ENCODE measurements at regions not wholly inside any gene's neighbourhood (a gene's known extent, or its start where the extent isn't known, plus 50 kb on each side); places are given as distances from the start of the nearest gene placed in this dataset.

DNA sequence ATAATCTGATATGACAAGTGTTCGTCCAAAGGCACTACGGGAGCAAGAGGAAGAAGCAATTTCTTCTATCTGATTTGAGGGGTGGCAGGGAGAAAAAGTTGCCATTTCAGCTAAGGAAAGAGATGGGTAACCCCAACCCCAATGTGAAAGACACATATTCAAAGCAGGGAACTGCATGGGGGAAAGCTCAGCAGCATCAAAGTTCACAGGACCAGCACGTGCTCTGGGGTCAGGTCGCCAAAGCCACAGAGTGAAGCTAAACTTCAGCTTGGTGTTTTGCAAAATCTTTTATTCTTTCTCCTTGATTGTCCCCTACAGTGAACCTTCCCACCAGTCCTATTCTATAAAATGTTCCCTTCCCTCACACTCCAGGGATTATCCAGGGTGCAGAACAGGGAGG is 112.8 kb upstream of the PPP2R2D start:
- no peak for DNase-seq
- H3K27me3 ChIP-seq, result no peaks in the 10 kb centered on the region
- H3K27ac ChIP-seq, result no peak overlapping the region
- no peak overlapping the region for H3K4me3 ChIP-seq
- H3K36me3 ChIP-seq, result no peaks in the 10 kb centered on the region
- no peaks in the 10 kb centered on the region for H3K4me1 ChIP-seq
- no peaks in the 10 kb centered on the region for H3K9me3 ChIP-seq
- TF ChIP-seq, protein P1, sequence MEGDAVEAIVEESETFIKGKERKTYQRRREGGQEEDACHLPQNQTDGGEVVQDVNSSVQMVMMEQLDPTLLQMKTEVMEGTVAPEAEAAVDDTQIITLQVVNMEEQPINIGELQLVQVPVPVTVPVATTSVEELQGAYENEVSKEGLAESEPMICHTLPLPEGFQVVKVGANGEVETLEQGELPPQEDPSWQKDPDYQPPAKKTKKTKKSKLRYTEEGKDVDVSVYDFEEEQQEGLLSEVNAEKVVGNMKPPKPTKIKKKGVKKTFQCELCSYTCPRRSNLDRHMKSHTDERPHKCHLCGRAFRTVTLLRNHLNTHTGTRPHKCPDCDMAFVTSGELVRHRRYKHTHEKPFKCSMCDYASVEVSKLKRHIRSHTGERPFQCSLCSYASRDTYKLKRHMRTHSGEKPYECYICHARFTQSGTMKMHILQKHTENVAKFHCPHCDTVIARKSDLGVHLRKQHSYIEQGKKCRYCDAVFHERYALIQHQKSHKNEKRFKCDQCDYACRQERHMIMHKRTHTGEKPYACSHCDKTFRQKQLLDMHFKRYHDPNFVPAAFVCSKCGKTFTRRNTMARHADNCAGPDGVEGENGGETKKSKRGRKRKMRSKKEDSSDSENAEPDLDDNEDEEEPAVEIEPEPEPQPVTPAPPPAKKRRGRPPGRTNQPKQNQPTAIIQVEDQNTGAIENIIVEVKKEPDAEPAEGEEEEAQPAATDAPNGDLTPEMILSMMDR (IDR thresholded peaks at IDR 0.05), result no peak
- intact Hi-C loops (cut with DNase I; ENCODE audit: low total_unique reads), result no loop called here

DNA sequence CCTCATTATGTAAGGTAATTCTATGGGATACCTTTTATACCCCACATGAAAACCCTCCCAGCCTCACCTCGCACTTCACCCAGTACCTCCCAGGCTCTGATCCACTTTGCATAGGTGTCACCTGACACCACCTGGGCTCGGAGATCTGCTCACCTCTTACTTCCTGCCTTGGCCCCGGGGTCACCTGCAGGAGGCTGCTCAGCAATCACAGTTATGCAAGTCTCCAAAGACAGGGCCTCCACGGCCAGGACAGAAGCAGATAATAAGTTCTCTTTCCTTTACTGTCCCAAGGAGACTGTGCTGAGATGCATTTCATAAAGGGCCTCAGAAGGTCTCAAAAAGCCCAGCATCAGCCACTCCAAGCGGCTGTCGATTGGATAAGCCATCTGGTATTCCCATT is 112.4 kb upstream of the PPP2R2D start:
- no peak overlapping the region for H3K27ac ChIP-seq
- no peak for TF ChIP-seq POLR2A (IDR thresholded peaks at IDR 0.05)
- TF ChIP-seq, protein P1 (IDR thresholded peaks at IDR 0.05), result no peak
- no peak overlapping the region for H3K4me3 ChIP-seq
- H3K9me3 ChIP-seq, result no peaks in the 10 kb centered on the region
- H3K27me3 ChIP-seq, result no peaks in the 10 kb centered on the region
- DNase-seq, result no peak
- intact Hi-C loops (cut with DNase I; ENCODE audit: low total_unique reads), result no loop called here
- H3K4me1 ChIP-seq, result no peaks in the 10 kb centered on the region
- H3K36me3 ChIP-seq, result no peaks in the 10 kb centered on the region

DNA sequence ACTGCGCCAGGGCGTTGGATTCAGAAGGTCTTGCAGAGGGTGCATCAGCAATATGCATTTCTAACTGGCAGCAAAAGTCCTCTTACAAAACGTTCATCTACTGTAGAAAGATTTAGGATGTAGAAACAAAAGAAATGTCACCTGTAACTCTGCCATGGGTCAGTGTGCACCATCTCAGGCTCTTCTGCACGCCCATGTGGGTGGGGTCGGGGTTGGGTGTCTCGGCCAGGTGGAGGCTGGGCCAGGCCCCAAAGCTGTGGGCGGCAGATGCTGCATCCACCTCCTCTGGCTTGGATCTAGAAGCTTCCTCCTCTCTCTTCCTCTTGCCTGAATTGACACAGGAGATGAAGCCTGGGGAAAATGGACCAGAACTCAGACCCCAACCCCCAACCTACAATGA is 111.3 kb upstream of the PPP2R2D start:
- no peaks in the 10 kb centered on the region for H3K4me1 ChIP-seq
- intact Hi-C loops (cut with DNase I; ENCODE audit: low total_unique reads), result no loop called here
- no peak for DNase-seq

DNA sequence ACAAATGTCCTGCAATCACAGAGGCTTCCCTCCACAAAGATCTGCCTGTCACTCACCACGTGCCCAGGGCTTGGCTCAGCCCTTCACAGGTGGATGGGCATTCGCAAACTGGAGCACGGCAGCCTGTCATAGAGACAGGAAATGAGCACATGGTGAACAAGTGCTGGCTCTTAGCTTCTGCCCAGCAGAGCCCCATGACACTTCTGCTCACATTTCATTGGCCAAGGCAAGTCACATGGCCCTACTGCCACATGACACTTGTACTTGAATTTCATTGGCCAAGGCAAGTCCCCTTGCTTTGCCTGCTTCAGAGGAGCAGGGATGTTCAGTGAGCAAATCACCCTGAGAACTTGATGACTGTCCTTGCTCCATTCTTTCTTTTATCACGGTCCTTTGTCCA is 110.8 kb upstream of the PPP2R2D start:
- intact Hi-C loops (cut with DNase I; ENCODE audit: low total_unique reads), result no loop called here

More for the DNA sequence above, 111.3 kb upstream of the PPP2R2D start:
- Histone ChIP-seq H3K27ac (no peak overlapping the region), H3K4me3 (no peak overlapping the region), H3K27me3 (no peaks in the 10 kb centered on the region), H3K36me3 (no peaks in the 10 kb centered on the region), H3K9me3 (no peaks in the 10 kb centered on the region)
- TF ChIP-seq POLR2A (IDR thresholded peaks at IDR 0.05), result no peak
- TF ChIP-seq, protein P1 (IDR thresholded peaks at IDR 0.05), result no peak

DNA sequence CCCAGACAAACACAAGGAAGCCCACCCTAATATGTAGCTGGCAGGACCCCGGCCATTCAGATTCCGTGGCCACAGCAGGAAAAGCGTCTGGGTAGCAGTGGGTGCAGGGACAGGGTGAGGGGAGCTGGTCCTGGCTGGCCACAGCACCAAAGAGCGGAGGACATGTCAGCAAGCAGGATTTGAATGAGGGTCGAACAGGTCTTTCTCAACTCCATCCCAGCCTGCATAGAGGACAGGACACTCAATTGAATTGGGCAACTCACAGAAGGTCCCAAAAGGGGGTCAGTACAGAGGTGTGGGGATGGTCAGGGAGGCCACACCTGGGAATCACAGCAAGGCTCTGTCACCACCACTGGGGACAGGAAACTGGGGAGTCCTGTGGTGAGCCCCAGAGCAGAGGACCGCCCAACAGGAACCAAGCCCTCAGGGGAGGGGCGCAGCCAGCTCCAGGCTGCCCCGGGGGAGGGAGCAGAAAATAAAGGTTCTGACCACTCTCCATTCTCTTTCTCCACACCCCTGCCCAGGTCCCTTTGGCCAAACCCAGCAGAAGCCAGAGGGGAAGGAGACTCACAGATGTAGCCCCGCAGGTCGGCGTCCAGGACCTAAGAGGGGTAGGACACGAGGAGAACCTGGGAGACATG is 108.7 kb upstream of the PPP2R2D start:
- no peak for TF ChIP-seq POLR2A (IDR thresholded peaks at IDR 0.05)
- TF ChIP-seq, protein P1 (IDR thresholded peaks at IDR 0.05), result no peak
- Histone ChIP-seq H3K4me1 (no peaks in the 10 kb centered on the region), H3K4me3 (no peak overlapping the region), H3K27me3 (no peaks in the 10 kb centered on the region), H3K27ac (no peak overlapping the region), H3K9me3 (no peaks in the 10 kb centered on the region), H3K36me3 (no peaks in the 10 kb centered on the region)
- intact Hi-C loops (cut with DNase I; ENCODE audit: low total_unique reads), result no loop called here
- DNase-seq, result no peak

More for the DNA sequence above, 110.8 kb upstream of the PPP2R2D start:
- Histone ChIP-seq H3K9me3 (no peaks in the 10 kb centered on the region), H3K27ac (no peak overlapping the region), H3K36me3 (no peaks in the 10 kb centered on the region), H3K4me1 (no peaks in the 10 kb centered on the region), H3K27me3 (no peaks in the 10 kb centered on the region), H3K4me3 (no peak overlapping the region)
- TF ChIP-seq POLR2A (IDR thresholded peaks at IDR 0.05), result no peak
- TF ChIP-seq, protein P1 (IDR thresholded peaks at IDR 0.05), result no peak
- DNase-seq, result no peak

All from uterus (tissue), 3 donors.